ENCODE measurements at regions not wholly inside any gene's neighbourhood (a gene's known extent, or its start where the extent isn't known, plus 50 kb on each side); places are given as distances from the start of the nearest gene placed in this dataset.

GRCh38 chr5:30850866-30851265 lies 342.6 kb upstream of the CDH6 start:
- Histone ChIP-seq H3K27me3 (ENCODE audit: insufficient read depth, poor library complexity, severe bottlenecking) (no peaks in the 10 kb centered on the region), H3K4me3 (replicated peaks; ENCODE audit: insufficient read depth, low read length) (no peak overlapping the region), H3K27ac (replicated peaks) (no peak overlapping the region)
- TF ChIP-seq SPI1 (IDR thresholded peaks at IDR 0.05; ENCODE audit: borderline replicate concordance, low read depth) (no peak), GABPA (IDR thresholded peaks at IDR 0.05; ENCODE audit: low read depth) (no peak), POLR2AphosphoS5 (IDR thresholded peaks at IDR 0.05; ENCODE audit: low read depth) (no peak)
- TF ChIP-seq, protein P1, sequence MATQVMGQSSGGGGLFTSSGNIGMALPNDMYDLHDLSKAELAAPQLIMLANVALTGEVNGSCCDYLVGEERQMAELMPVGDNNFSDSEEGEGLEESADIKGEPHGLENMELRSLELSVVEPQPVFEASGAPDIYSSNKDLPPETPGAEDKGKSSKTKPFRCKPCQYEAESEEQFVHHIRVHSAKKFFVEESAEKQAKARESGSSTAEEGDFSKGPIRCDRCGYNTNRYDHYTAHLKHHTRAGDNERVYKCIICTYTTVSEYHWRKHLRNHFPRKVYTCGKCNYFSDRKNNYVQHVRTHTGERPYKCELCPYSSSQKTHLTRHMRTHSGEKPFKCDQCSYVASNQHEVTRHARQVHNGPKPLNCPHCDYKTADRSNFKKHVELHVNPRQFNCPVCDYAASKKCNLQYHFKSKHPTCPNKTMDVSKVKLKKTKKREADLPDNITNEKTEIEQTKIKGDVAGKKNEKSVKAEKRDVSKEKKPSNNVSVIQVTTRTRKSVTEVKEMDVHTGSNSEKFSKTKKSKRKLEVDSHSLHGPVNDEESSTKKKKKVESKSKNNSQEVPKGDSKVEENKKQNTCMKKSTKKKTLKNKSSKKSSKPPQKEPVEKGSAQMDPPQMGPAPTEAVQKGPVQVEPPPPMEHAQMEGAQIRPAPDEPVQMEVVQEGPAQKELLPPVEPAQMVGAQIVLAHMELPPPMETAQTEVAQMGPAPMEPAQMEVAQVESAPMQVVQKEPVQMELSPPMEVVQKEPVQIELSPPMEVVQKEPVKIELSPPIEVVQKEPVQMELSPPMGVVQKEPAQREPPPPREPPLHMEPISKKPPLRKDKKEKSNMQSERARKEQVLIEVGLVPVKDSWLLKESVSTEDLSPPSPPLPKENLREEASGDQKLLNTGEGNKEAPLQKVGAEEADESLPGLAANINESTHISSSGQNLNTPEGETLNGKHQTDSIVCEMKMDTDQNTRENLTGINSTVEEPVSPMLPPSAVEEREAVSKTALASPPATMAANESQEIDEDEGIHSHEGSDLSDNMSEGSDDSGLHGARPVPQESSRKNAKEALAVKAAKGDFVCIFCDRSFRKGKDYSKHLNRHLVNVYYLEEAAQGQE (IDR thresholded peaks at IDR 0.05; ENCODE audit: insufficient replicate concordance, low read depth): no peak
- TF ChIP-seq, protein P2, sequence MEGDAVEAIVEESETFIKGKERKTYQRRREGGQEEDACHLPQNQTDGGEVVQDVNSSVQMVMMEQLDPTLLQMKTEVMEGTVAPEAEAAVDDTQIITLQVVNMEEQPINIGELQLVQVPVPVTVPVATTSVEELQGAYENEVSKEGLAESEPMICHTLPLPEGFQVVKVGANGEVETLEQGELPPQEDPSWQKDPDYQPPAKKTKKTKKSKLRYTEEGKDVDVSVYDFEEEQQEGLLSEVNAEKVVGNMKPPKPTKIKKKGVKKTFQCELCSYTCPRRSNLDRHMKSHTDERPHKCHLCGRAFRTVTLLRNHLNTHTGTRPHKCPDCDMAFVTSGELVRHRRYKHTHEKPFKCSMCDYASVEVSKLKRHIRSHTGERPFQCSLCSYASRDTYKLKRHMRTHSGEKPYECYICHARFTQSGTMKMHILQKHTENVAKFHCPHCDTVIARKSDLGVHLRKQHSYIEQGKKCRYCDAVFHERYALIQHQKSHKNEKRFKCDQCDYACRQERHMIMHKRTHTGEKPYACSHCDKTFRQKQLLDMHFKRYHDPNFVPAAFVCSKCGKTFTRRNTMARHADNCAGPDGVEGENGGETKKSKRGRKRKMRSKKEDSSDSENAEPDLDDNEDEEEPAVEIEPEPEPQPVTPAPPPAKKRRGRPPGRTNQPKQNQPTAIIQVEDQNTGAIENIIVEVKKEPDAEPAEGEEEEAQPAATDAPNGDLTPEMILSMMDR (IDR thresholded peaks at IDR 0.05; ENCODE audit: insufficient read depth, low read length): no peak
- no peak for DNase-seq (ENCODE audit: low read depth in 1 of 2, low spot score in 1 of 2)

GRCh38 chr5:30849931-30850710 lies 343.4 kb upstream of the CDH6 start:
- Histone ChIP-seq H3K27me3 (ENCODE audit: insufficient read depth, poor library complexity, severe bottlenecking) (no peaks in the 10 kb centered on the region), H3K4me3 (replicated peaks; ENCODE audit: insufficient read depth, low read length) (no peak overlapping the region), H3K27ac (replicated peaks) (no peak overlapping the region)
- DNase-seq (ENCODE audit: low read depth in 1 of 2, low spot score in 1 of 2): no peak
- TF ChIP-seq, protein P1 (IDR thresholded peaks at IDR 0.05; ENCODE audit: insufficient replicate concordance, low read depth): no peak
- TF ChIP-seq SPI1 (IDR thresholded peaks at IDR 0.05; ENCODE audit: borderline replicate concordance, low read depth): no peak
- no peak for TF ChIP-seq POLR2AphosphoS5 (IDR thresholded peaks at IDR 0.05; ENCODE audit: low read depth)
- TF ChIP-seq GABPA (IDR thresholded peaks at IDR 0.05; ENCODE audit: low read depth): no peak
- TF ChIP-seq, protein P2 (IDR thresholded peaks at IDR 0.05; ENCODE audit: insufficient read depth, low read length): no peak

DNA sequence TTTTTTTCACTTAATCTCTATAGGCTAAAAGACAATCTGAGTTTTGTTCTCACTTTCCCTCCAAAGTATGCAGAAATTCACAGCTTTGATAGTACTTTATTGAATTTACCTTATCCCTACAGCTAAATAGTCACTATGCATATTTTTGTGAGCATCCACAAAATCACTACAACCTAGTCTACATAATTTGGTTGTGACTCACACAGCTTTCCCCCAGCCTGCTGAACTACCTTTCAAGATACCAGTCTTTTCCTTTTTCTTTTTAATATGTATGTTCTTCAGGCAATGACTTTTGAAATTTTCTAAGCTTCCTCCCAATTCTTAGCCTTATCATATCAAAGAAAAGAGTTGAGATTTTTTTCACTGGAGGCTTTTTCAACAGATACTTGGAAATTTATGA lies 347.3 kb upstream of the CDH6 start:
- DNase-seq (ENCODE audit: low read depth in 1 of 2, low spot score in 1 of 2): no peak
- Histone ChIP-seq H3K4me3 (replicated peaks; ENCODE audit: insufficient read depth, low read length) (no peak overlapping the region), H3K27ac (replicated peaks) (no peak overlapping the region), H3K27me3 (ENCODE audit: insufficient read depth, poor library complexity, severe bottlenecking) (no peaks in the 10 kb centered on the region)
- TF ChIP-seq, protein P2 (IDR thresholded peaks at IDR 0.05; ENCODE audit: insufficient read depth, low read length): no peak
- TF ChIP-seq GABPA (IDR thresholded peaks at IDR 0.05; ENCODE audit: low read depth) (no peak), POLR2AphosphoS5 (IDR thresholded peaks at IDR 0.05; ENCODE audit: low read depth) (no peak), SPI1 (IDR thresholded peaks at IDR 0.05; ENCODE audit: borderline replicate concordance, low read depth) (no peak)
- TF ChIP-seq, protein P1 (IDR thresholded peaks at IDR 0.05; ENCODE audit: insufficient replicate concordance, low read depth): no peak

Measured in HL-60 (cell line).